Amniotic epithelial cell (primary cell): ENCODE measurements at regions not wholly inside any gene's neighbourhood (a gene's known extent, or its start where the extent isn't known, plus 50 kb on each side); places are given as distances from the start of the nearest gene placed in this dataset.
"Not testable (repeated sequence)": the region's sequence is repeated elsewhere in the genome, so short reads cannot be mapped to it uniquely, and the experiment has no call there.

Experiments used
- DNase-seq: peaks from one replicate; pipeline ENCODE4 v3.0.0-alpha.2; 2010; ENCODE audit warnings: low read depth

- no peak for DNase-seq
Observed at GRCh38 chr5:91595424-91595823, 212.3 kb upstream of the ARRDC3 start.

- DNase-seq: peak; percentile 1
Observed at GRCh38 chr5:91591076-91591475, 208.0 kb upstream of the ARRDC3 start.

- DNase-seq: no peak
Observed at GRCh38 chr5:91586232-91586631, 203.1 kb upstream of the ARRDC3 start.

GRCh38 chr5:91584352-91584751 is 201.2 kb upstream of the ARRDC3 start:
- DNase-seq: no peak

GRCh38 chr5:91566012-91566411 is 182.9 kb upstream of the ARRDC3 start:
- DNase-seq: not testable (repeated sequence)

GRCh38 chr5:91562922-91563321 is 179.8 kb upstream of the ARRDC3 start:
- DNase-seq: no peak

- DNase-seq: peak; percentile 28
Observed at GRCh38 chr5:91541696-91542095, 158.6 kb upstream of the ARRDC3 start.

- no peak for DNase-seq
Observed at GRCh38 chr5:91538179-91538578, 155.1 kb upstream of the ARRDC3 start.

GRCh38 chr5:91535499-91535898 is 152.4 kb upstream of the ARRDC3 start:
- DNase-seq: no peak

GRCh38 chr5:91534332-91534731 is 151.2 kb upstream of the ARRDC3 start:
- DNase-seq: no peak

- no peak for DNase-seq
Observed at GRCh38 chr5:91532779-91533178, 149.7 kb upstream of the ARRDC3 start.

- no peak for DNase-seq
Observed at GRCh38 chr5:91532281-91532680, 149.2 kb upstream of the ARRDC3 start.

- DNase-seq: no peak
Observed at GRCh38 chr5:91528831-91529230, 145.7 kb upstream of the ARRDC3 start.

- DNase-seq: no peak
Observed at GRCh38 chr5:91521785-91522184, 138.7 kb upstream of the ARRDC3 start.

- peak; percentile 3 for DNase-seq
Observed at GRCh38 chr5:91521334-91521733, 138.2 kb upstream of the ARRDC3 start.

GRCh38 chr5:91514400-91514799 is 131.3 kb upstream of the ARRDC3 start:
- DNase-seq: no peak

GRCh38 chr5:91503321-91503720 is 120.2 kb upstream of the ARRDC3 start:
- no peak for DNase-seq

- DNase-seq: no peak
Observed at GRCh38 chr5:91500758-91501157, 117.6 kb upstream of the ARRDC3 start.

- DNase-seq: peak; percentile 51
Observed at GRCh38 chr5:91499943-91500531, 116.9 kb upstream of the ARRDC3 start.

GRCh38 chr5:91495699-91496098 is 112.6 kb upstream of the ARRDC3 start:
- no peak for DNase-seq

- DNase-seq: no peak
Observed at GRCh38 chr5:91494447-91494996, 111.4 kb upstream of the ARRDC3 start.

GRCh38 chr5:91493086-91493485 is 110.0 kb upstream of the ARRDC3 start:
- DNase-seq: no peak

- DNase-seq: no peak
Observed at GRCh38 chr5:91491229-91491628, 108.1 kb upstream of the ARRDC3 start.

- no peak for DNase-seq
Observed at GRCh38 chr5:91490316-91490715, 107.2 kb upstream of the ARRDC3 start.
